PC-9 (cell line): ENCODE measurements at regions not wholly inside any gene's neighbourhood (a gene's known extent, or its start where the extent isn't known, plus 50 kb on each side); places are given as distances from the start of the nearest gene placed in this dataset.
"Not testable (repeated sequence)": the region's sequence is repeated elsewhere in the genome, so short reads cannot be mapped to it uniquely, and the experiment has no call there.

ENCODE experiments used
- BruUV-seq: library from RNA; stranded (reverse); fragments of 400-500 nt; replicated peaks from 2 replicates; lab custom pipeline; 2021; lab: Mats Ljungman, UMichigan
- CTCF ChIA-PET: fragments of 300-600 bp; sonication (Branson Sonifier 250); formaldehyde crosslinking; loops from one replicate; lab custom pipeline; 2022; ENCODE audit warnings: antibody characterized with exemption; lab: Charles Lee
- POLR2A ChIA-PET: fragments of 300-600 bp; sonication (Branson Sonifier 250); formaldehyde crosslinking; loops from one replicate; lab custom pipeline; 2022; ENCODE audit warnings: antibody characterized with exemption; ENCODE audit not compliant: unreplicated experiment; lab: Charles Lee
- DNase-seq, 2 experiments: peaks; one replicate each; pipeline versions ENCODE4 v3.0.0 to v3.0.0-alpha.2; 2015 to 2022; ENCODE audit warnings: mixed read lengths in 1 of 2
- H2AFZ ChIP-seq: fragments of 200-600 bp; sonication (generic); 2 replicates; pipeline ENCODE4 v1.8.1; 2017; ENCODE audit warnings: antibody characterized with exemption
- H3F3A ChIP-seq: fragments of 200-600 bp; sonication (generic); 2 replicates; pipeline ENCODE4 v1.8.1; 2017; ENCODE audit warnings: antibody characterized with exemption, mild to moderate bottlenecking, low read depth; ENCODE audit not compliant: insufficient read depth
- H3K27ac ChIP-seq: fragments of 200-600 bp; sonication (generic); 2 replicates; pipeline ENCODE4 v1.6.1; 2016; ENCODE audit warnings: mixed run types
- H3K27me3 ChIP-seq: fragments of 200-600 bp; sonication (generic); 2 replicates; pipeline ENCODE4 v1.6.1; 2016; ENCODE audit warnings: low read depth, mixed run types; ENCODE audit not compliant: insufficient read depth
- H3K36me3 ChIP-seq: fragments of 200-600 bp; sonication (generic); 2 replicates; pipeline ENCODE4 v1.6.1; 2016; ENCODE audit warnings: low read depth, mixed run types
- H3K4me1 ChIP-seq: fragments of 200-600 bp; sonication (generic); replicated peaks from 2 replicates; pipeline ENCODE4 v1.6.1; 2016; ENCODE audit warnings: mixed run types; ENCODE audit not compliant: insufficient read depth
- H3K4me2 ChIP-seq: fragments of 200-600 bp; sonication (generic); 2 replicates; pipeline ENCODE4 v1.6.1; 2017; ENCODE audit warnings: mixed run types
- H3K4me3 ChIP-seq: fragments of 200-600 bp; sonication (generic); 2 replicates; pipeline ENCODE4 v1.6.1; 2016; ENCODE audit warnings: mixed run types
- H3K79me2 ChIP-seq: fragments of 200-600 bp; sonication (generic); 2 replicates; pipeline ENCODE4 v1.6.1; 2017; ENCODE audit warnings: low read depth, mixed run types
- H3K9me2 ChIP-seq: fragments of 200-600 bp; sonication (generic); 2 replicates; pipeline ENCODE4 v1.8.1; 2017; ENCODE audit warnings: mild to moderate bottlenecking; ENCODE audit not compliant: insufficient read depth
- H3K9me3 ChIP-seq: fragments of 200-600 bp; sonication (generic); 2 replicates; pipeline ENCODE4 v1.8.1; 2016; ENCODE audit warnings: low read depth; ENCODE audit not compliant: insufficient read depth
- H4K20me1 ChIP-seq: fragments of 200-600 bp; sonication (generic); 2 replicates; pipeline ENCODE4 v1.8.1; 2017; ENCODE audit not compliant: insufficient read depth
- EZH2 ChIP-seq: fragments of 200-600 bp; sonication (generic); IDR thresholded peaks from 2 replicates; pipeline ENCODE4 v1.8.0; 2017; ENCODE audit warnings: antibody characterized with exemption, low read depth
- intact Hi-C: fragments of 100-400 bp; cut with micrococcal nuclease; formaldehyde crosslinking; loops from one replicate; pipeline ENCODE4 v1.10.0; 2022; ENCODE audit not compliant: unreplicated experiment
- TF ChIP-seq, protein P1 (sequence below): fragments of 200-600 bp; sonication (generic); conservative IDR thresholded peaks from 2 replicates; pipeline ENCODE4 v1.6.1; 2017; ENCODE audit warnings: mixed run types, antibody characterized with exemption, mild to moderate bottlenecking, moderate library complexity

- TF ChIP-seq, protein P1, sequence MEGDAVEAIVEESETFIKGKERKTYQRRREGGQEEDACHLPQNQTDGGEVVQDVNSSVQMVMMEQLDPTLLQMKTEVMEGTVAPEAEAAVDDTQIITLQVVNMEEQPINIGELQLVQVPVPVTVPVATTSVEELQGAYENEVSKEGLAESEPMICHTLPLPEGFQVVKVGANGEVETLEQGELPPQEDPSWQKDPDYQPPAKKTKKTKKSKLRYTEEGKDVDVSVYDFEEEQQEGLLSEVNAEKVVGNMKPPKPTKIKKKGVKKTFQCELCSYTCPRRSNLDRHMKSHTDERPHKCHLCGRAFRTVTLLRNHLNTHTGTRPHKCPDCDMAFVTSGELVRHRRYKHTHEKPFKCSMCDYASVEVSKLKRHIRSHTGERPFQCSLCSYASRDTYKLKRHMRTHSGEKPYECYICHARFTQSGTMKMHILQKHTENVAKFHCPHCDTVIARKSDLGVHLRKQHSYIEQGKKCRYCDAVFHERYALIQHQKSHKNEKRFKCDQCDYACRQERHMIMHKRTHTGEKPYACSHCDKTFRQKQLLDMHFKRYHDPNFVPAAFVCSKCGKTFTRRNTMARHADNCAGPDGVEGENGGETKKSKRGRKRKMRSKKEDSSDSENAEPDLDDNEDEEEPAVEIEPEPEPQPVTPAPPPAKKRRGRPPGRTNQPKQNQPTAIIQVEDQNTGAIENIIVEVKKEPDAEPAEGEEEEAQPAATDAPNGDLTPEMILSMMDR, result no peak
- no peak for TF ChIP-seq EZH2
- intact Hi-C loops, result no loop called here
- DNase-seq, result no peak
- Histone ChIP-seq H3K27me3 (no peaks in the 10 kb centered on the region), H3K27ac (no peak overlapping the region), H3K4me2 (no peak overlapping the region), H3K9me2 (no peaks in the 10 kb centered on the region), H3K79me2 (no peaks in the 10 kb centered on the region), H3K4me1 (no peaks in the 10 kb centered on the region), H3K4me3 (no peak overlapping the region), H3K9me3 (no peaks in the 10 kb centered on the region), H3K36me3 (no peaks in the 10 kb centered on the region), H2AFZ (no peak overlapping the region), H4K20me1 (no peaks in the 10 kb centered on the region), H3F3A (no peaks in the 10 kb centered on the region; the same call in 1 of the 2 replicates)
- POLR2A ChIA-PET, result no interaction called here
- CTCF ChIA-PET, result no interaction called here
- BruUV-seq, result no TSS peak
Observed at GRCh38 chr5:173682313-173682712, 65.9 kb upstream of the BOD1 start.

- intact Hi-C loops, H3F3A ChIP-seq, H3K4me2 ChIP-seq, H3K9me2 ChIP-seq, CTCF ChIA-PET, BruUV-seq, H3K27me3 ChIP-seq, H3K27ac ChIP-seq, H4K20me1 ChIP-seq, POLR2A ChIA-PET, H3K36me3 ChIP-seq, H3K79me2 ChIP-seq, DNase-seq, H3K9me3 ChIP-seq, H2AFZ ChIP-seq, H3K4me3 ChIP-seq, H3K4me1 ChIP-seq: not testable (repeated sequence)
Observed at GRCh38 chr5:173684535-173684934, 68.1 kb upstream of the BOD1 start.

- Histone ChIP-seq H3K4me3 (no peak overlapping the region), H3K27ac (no peak overlapping the region), H3F3A (no peaks in the 10 kb centered on the region), H2AFZ (no peak overlapping the region), H3K36me3 (no peaks in the 10 kb centered on the region), H3K9me3 (no peaks in the 10 kb centered on the region), H3K4me2 (no peak overlapping the region), H3K4me1 (no peaks in the 10 kb centered on the region), H3K27me3 (no peaks in the 10 kb centered on the region), H3K79me2 (no peaks in the 10 kb centered on the region), H4K20me1 (no peaks in the 10 kb centered on the region), H3K9me2 (no peaks in the 10 kb centered on the region)
- ChIA-PET POLR2A (no interaction called here), CTCF (no interaction called here)
- no peak for TF ChIP-seq EZH2
- TF ChIP-seq, protein P1, result no peak
- no peak for DNase-seq
- intact Hi-C loops, result no loop called here
- no TSS peak for BruUV-seq
Observed at GRCh38 chr5:173686950-173687349, 70.5 kb upstream of the BOD1 start.

DNA sequence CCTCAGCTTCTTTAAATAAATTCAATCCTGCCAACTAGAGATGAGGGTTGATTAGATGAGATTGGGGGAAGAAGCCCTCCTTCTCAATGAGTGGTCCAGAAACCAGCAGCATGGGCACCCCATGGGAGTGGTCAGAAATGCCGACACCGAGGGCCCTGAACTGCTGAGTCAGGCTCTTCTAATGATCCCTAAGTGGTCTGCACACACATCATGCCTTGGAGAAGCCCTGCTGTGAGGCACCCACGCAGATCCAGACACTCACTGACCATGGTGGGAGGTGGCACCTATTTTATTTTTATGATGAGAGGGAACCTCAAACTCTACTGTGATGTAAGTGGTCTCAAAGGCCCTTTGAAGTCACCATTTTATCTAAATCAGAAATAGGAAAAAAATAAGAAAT is 72.3 kb upstream of the BOD1 start:
- H3K27me3 ChIP-seq, result no peaks in the 10 kb centered on the region
- POLR2A ChIA-PET, result interaction anchor here (0.7 kb wide), 1 partner anchor 705 kb away, joined by 3 read pairs; no protein-coding TSS in a partner anchor
- no peaks in the 10 kb centered on the region for H3K4me1 ChIP-seq
- no peak overlapping the region for H3K27ac ChIP-seq
- no peaks in the 10 kb centered on the region for H3F3A ChIP-seq
- intact Hi-C loops, result no loop called here
- CTCF ChIA-PET, result no interaction called here
- no peaks in the 10 kb centered on the region for H3K9me3 ChIP-seq
- no peak overlapping the region for H3K4me3 ChIP-seq
- H3K9me2 ChIP-seq, result no peaks in the 10 kb centered on the region
- H3K4me2 ChIP-seq, result no peak overlapping the region
- DNase-seq, result no peak
- H2AFZ ChIP-seq, result no peak overlapping the region
- TF ChIP-seq, protein P1, result no peak
- no peak for TF ChIP-seq EZH2
- no peaks in the 10 kb centered on the region for H3K79me2 ChIP-seq
- H4K20me1 ChIP-seq, result no peaks in the 10 kb centered on the region
- no peaks in the 10 kb centered on the region for H3K36me3 ChIP-seq
- BruUV-seq, result no TSS peak
